Transverse colon (tissue), 3 donors: ENCODE measurements at regions not wholly inside any gene's neighbourhood (a gene's known extent, or its start where the extent isn't known, plus 50 kb on each side); places are given as distances from the start of the nearest gene placed in this dataset.

ENCODE experiments used
- CTCF ChIP-seq, 5 experiments: fragments of 200-600 bp in 3 of 5; fragments of 450-650 bp in 2 of 5; sonication (generic) in 3 of 5; IDR thresholded peaks; 1 replicate in 2 of 5; 2 replicates in 3 of 5; pipeline ENCODE4 v1.5.1; 2016 to 2017; ENCODE audit warnings: antibody characterized with exemption in 5 of 5, inconsistent platforms in 3 of 5, mild to moderate bottlenecking in 2 of 5, moderate library complexity in 1 of 5
- EP300 ChIP-seq: sonication (generic); formaldehyde crosslinking; IDR thresholded peaks from one replicate; pipeline ENCODE4 v1.6.1; 2017; ENCODE audit warnings: antibody characterized with exemption, low read depth

- no peak for TF ChIP-seq CTCF (IDR thresholded peaks at IDR 0.05)
- no peak for TF ChIP-seq EP300
Observed at GRCh38 chr11:106202935-106203620, 125.6 kb downstream of the AASDHPPT start.
